Activated naive CD4-positive, alpha-beta T cell treated with anti-CD3 and anti-CD28 coated beads, Interleukin-2, amount 50 U/mL, for 24 hours (primary cell): ENCODE measurements at regions not wholly inside any gene's neighbourhood (a gene's known extent, or its start where the extent isn't known, plus 50 kb on each side); places are given as distances from the start of the nearest gene placed in this dataset.

Source experiments
- H3K27ac Mint-ChIP-seq: one replicate; pipeline ENCODE4 v1.8.0; 2021; ENCODE audit warnings: mild to moderate bottlenecking, mixed read lengths
- H3K27me3 Mint-ChIP-seq: one replicate; pipeline ENCODE4 v1.8.0; 2021; ENCODE audit warnings: mixed read lengths
- H3K36me3 Mint-ChIP-seq: one replicate; pipeline ENCODE4 v1.8.0; 2021; ENCODE audit warnings: mixed read lengths
- H3K4me1 Mint-ChIP-seq: one replicate; pipeline ENCODE4 v1.8.0; 2021; ENCODE audit warnings: mixed read lengths
- H3K4me3 Mint-ChIP-seq: one replicate; pipeline ENCODE4 v1.8.0; 2021; ENCODE audit warnings: mild to moderate bottlenecking, mixed read lengths
- H3K9me3 Mint-ChIP-seq: one replicate; pipeline ENCODE4 v1.8.0; 2021; ENCODE audit warnings: mixed read lengths

GRCh38 chr14:87334997-87335685, 657.8 kb downstream of the GALC start:
- Mint-ChIP-seq H3K4me3 (no peak overlapping the region), H3K27ac (no peak overlapping the region), H3K27me3 (no peaks in the 10 kb centered on the region), H3K36me3 (no peaks in the 10 kb centered on the region), H3K4me1 (no peaks in the 10 kb centered on the region), H3K9me3 (peaks cover 4% of the 10 kb centered on the region)

- Mint-ChIP-seq H3K27me3 (no peaks in the 10 kb centered on the region), H3K4me3 (no peak overlapping the region), H3K36me3 (no peaks in the 10 kb centered on the region), H3K9me3 (no peaks in the 10 kb centered on the region), H3K27ac (no peak overlapping the region), H3K4me1 (no peaks in the 10 kb centered on the region)
Measured at GRCh38 chr14:87331991-87332390, 661.0 kb downstream of the GALC start.

GRCh38 chr14:87325741-87326140, 667.2 kb downstream of the GALC start:
- H3K27ac Mint-ChIP-seq = no peak overlapping the region
- H3K4me1 Mint-ChIP-seq = no peaks in the 10 kb centered on the region
- H3K36me3 Mint-ChIP-seq = no peaks in the 10 kb centered on the region
- no peak overlapping the region for H3K4me3 Mint-ChIP-seq
- no peaks in the 10 kb centered on the region for H3K9me3 Mint-ChIP-seq
- no peaks in the 10 kb centered on the region for H3K27me3 Mint-ChIP-seq

GRCh38 chr14:87323191-87323590, 669.8 kb downstream of the GALC start:
- no peak overlapping the region for H3K27ac Mint-ChIP-seq
- no peaks in the 10 kb centered on the region for H3K4me1 Mint-ChIP-seq
- no peaks in the 10 kb centered on the region for H3K27me3 Mint-ChIP-seq
- no peaks in the 10 kb centered on the region for H3K9me3 Mint-ChIP-seq
- no peaks in the 10 kb centered on the region for H3K36me3 Mint-ChIP-seq
- H3K4me3 Mint-ChIP-seq = no peak overlapping the region

GRCh38 chr14:87321548-87321947, 671.4 kb downstream of the GALC start:
- H3K36me3 Mint-ChIP-seq = no peaks in the 10 kb centered on the region
- H3K27me3 Mint-ChIP-seq = no peaks in the 10 kb centered on the region
- no peak overlapping the region for H3K27ac Mint-ChIP-seq
- no peak overlapping the region for H3K4me3 Mint-ChIP-seq
- no peaks in the 10 kb centered on the region for H3K4me1 Mint-ChIP-seq
- H3K9me3 Mint-ChIP-seq = no peaks in the 10 kb centered on the region

GRCh38 chr14:87312894-87313205, 680.1 kb downstream of the GALC start:
- Mint-ChIP-seq H3K36me3 (no peaks in the 10 kb centered on the region), H3K27ac (no peak overlapping the region), H3K4me1 (no peaks in the 10 kb centered on the region), H3K9me3 (peaks cover 15% of the 10 kb centered on the region), H3K27me3 (no peaks in the 10 kb centered on the region), H3K4me3 (no peak overlapping the region)

- Mint-ChIP-seq H3K9me3 (peaks cover 15% of the 10 kb centered on the region), H3K27ac (no peak overlapping the region), H3K27me3 (no peaks in the 10 kb centered on the region), H3K36me3 (no peaks in the 10 kb centered on the region), H3K4me3 (no peak overlapping the region), H3K4me1 (no peaks in the 10 kb centered on the region)
Measured at GRCh38 chr14:87312169-87312893, 680.7 kb downstream of the GALC start.

- Mint-ChIP-seq H3K4me1 (no peaks in the 10 kb centered on the region), H3K36me3 (no peaks in the 10 kb centered on the region), H3K4me3 (no peak overlapping the region), H3K9me3 (peaks cover 15% of the 10 kb centered on the region), H3K27ac (no peak overlapping the region), H3K27me3 (no peaks in the 10 kb centered on the region)
Measured at GRCh38 chr14:87309557-87309956, 683.4 kb downstream of the GALC start.

- Mint-ChIP-seq H3K36me3 (no peaks in the 10 kb centered on the region), H3K27ac (no peak overlapping the region), H3K27me3 (no peaks in the 10 kb centered on the region), H3K4me1 (no peaks in the 10 kb centered on the region), H3K4me3 (no peak overlapping the region), H3K9me3 (peaks cover 10% of the 10 kb centered on the region)
Measured at GRCh38 chr14:87306409-87307168, 686.4 kb downstream of the GALC start.

GRCh38 chr14:87305345-87305744, 687.6 kb downstream of the GALC start:
- Mint-ChIP-seq H3K4me1 (no peaks in the 10 kb centered on the region), H3K27me3 (no peaks in the 10 kb centered on the region), H3K9me3 (peaks cover 8% of the 10 kb centered on the region), H3K36me3 (no peaks in the 10 kb centered on the region), H3K4me3 (no peak overlapping the region), H3K27ac (no peak overlapping the region)

GRCh38 chr14:87304404-87304803, 688.6 kb downstream of the GALC start:
- H3K27me3 Mint-ChIP-seq = no peaks in the 10 kb centered on the region
- H3K4me3 Mint-ChIP-seq = no peak overlapping the region
- no peaks in the 10 kb centered on the region for H3K4me1 Mint-ChIP-seq
- peaks cover 8% of the 10 kb centered on the region for H3K9me3 Mint-ChIP-seq
- H3K36me3 Mint-ChIP-seq = no peaks in the 10 kb centered on the region
- H3K27ac Mint-ChIP-seq = no peak overlapping the region

- no peaks in the 10 kb centered on the region for H3K4me1 Mint-ChIP-seq
- no peaks in the 10 kb centered on the region for H3K36me3 Mint-ChIP-seq
- peaks cover 10% of the 10 kb centered on the region for H3K9me3 Mint-ChIP-seq
- H3K4me3 Mint-ChIP-seq = no peak overlapping the region
- no peaks in the 10 kb centered on the region for H3K27me3 Mint-ChIP-seq
- no peak overlapping the region for H3K27ac Mint-ChIP-seq
Measured at GRCh38 chr14:87286826-87287225, 706.2 kb downstream of the GALC start.

- Mint-ChIP-seq H3K36me3 (no peaks in the 10 kb centered on the region), H3K27ac (no peak overlapping the region), H3K9me3 (peaks cover 10% of the 10 kb centered on the region), H3K27me3 (no peaks in the 10 kb centered on the region), H3K4me3 (no peak overlapping the region), H3K4me1 (no peaks in the 10 kb centered on the region)
Measured at GRCh38 chr14:87286191-87286590, 706.8 kb downstream of the GALC start.

- Mint-ChIP-seq H3K36me3 (no peaks in the 10 kb centered on the region), H3K27ac (no peak overlapping the region), H3K9me3 (peaks cover 10% of the 10 kb centered on the region), H3K4me3 (no peak overlapping the region), H3K4me1 (no peaks in the 10 kb centered on the region), H3K27me3 (no peaks in the 10 kb centered on the region)
Measured at GRCh38 chr14:87285506-87285905, 707.5 kb downstream of the GALC start.

GRCh38 chr14:87283547-87283946, 709.4 kb downstream of the GALC start:
- Mint-ChIP-seq H3K27me3 (no peaks in the 10 kb centered on the region), H3K36me3 (no peaks in the 10 kb centered on the region), H3K9me3 (peaks cover 10% of the 10 kb centered on the region), H3K27ac (no peak overlapping the region), H3K4me1 (no peaks in the 10 kb centered on the region), H3K4me3 (no peak overlapping the region)

GRCh38 chr14:87282266-87282665, 710.7 kb downstream of the GALC start:
- Mint-ChIP-seq H3K36me3 (no peaks in the 10 kb centered on the region), H3K4me3 (no peak overlapping the region), H3K4me1 (no peaks in the 10 kb centered on the region), H3K9me3 (peaks cover 6% of the 10 kb centered on the region), H3K27ac (no peak overlapping the region), H3K27me3 (no peaks in the 10 kb centered on the region)
